ENCODE measurements at regions not wholly inside any gene's neighbourhood (a gene's known extent, or its start where the extent isn't known, plus 50 kb on each side); places are given as distances from the start of the nearest gene placed in this dataset.

DNA sequence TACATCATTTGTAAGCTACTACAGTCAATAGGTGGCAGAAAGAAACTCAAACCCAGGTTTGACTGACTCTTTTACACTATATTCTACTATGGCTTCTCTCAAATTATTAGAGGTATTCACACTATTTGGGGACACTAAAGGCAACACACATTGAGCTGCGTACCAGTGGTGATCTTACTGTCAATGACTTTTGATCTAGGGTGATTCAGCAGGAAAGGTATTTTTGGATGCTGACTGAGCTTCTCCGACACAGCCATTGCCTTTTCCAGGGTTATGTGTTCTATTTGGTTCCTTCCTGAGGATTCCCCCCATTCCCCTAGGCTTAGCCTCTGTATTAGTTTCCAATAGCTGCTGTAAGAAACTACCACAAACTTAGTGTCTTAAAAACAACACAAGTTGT, 73.2 kb upstream of the JAK1 start:
- TF ChIP-seq, protein P1, sequence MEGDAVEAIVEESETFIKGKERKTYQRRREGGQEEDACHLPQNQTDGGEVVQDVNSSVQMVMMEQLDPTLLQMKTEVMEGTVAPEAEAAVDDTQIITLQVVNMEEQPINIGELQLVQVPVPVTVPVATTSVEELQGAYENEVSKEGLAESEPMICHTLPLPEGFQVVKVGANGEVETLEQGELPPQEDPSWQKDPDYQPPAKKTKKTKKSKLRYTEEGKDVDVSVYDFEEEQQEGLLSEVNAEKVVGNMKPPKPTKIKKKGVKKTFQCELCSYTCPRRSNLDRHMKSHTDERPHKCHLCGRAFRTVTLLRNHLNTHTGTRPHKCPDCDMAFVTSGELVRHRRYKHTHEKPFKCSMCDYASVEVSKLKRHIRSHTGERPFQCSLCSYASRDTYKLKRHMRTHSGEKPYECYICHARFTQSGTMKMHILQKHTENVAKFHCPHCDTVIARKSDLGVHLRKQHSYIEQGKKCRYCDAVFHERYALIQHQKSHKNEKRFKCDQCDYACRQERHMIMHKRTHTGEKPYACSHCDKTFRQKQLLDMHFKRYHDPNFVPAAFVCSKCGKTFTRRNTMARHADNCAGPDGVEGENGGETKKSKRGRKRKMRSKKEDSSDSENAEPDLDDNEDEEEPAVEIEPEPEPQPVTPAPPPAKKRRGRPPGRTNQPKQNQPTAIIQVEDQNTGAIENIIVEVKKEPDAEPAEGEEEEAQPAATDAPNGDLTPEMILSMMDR (IDR thresholded peaks at IDR 0.05) = no peak
- TF ChIP-seq POLR2A (IDR thresholded peaks at IDR 0.05) = no peak

Measured in adrenal gland (tissue), 5 donors.